Adrenal gland (tissue), 9 donors: ENCODE measurements at regions not wholly inside any gene's neighbourhood (a gene's known extent, or its start where the extent isn't known, plus 50 kb on each side); places are given as distances from the start of the nearest gene placed in this dataset.

Experiments
- DNase-seq, 7 donors: peaks; one replicate each; pipeline ENCODE4 v3.0.0-alpha.2; 2019 to 2020
- H3K27ac ChIP-seq, 5 donors: fragments of 200-600 bp; sonication (generic) in 4 of 5; 1 replicate in 3 of 5; 2 replicates in 2 of 5; pipeline versions ENCODE4 v1.5.1 to v1.8.0; 2016 to 2020; ENCODE audit warnings: mild to moderate bottlenecking in 1 of 5
- H3K27me3 ChIP-seq: fragments of 200-600 bp; 2 replicates; pipeline ENCODE4 v1.8.0; 2021
- H3K36me3 ChIP-seq, 2 donors: fragments of 200-600 bp; replicated peaks in 1 of 2; 1 replicate in 1 of 2; 2 replicates in 1 of 2; pipeline versions ENCODE4 v1.5.1 to v1.8.0; 2018 to 2022
- H3K4me1 ChIP-seq, 2 donors: fragments of 200-600 bp; replicated peaks in 1 of 2; 1 replicate in 1 of 2; 2 replicates in 1 of 2; pipeline versions ENCODE4 v1.5.1 to v1.8.0; 2018 to 2021
- H3K4me3 ChIP-seq, 4 donors: fragments of 200-600 bp; sonication (generic) in 3 of 4; one replicate each; pipeline ENCODE4 v1.5.1; 2016 to 2018
- H3K9me3 ChIP-seq, 3 donors: fragments of 200-600 bp; sonication (generic) in 1 of 3; replicated peaks in 1 of 3; 1 replicate in 2 of 3; 2 replicates in 1 of 3; pipeline versions ENCODE4 v1.5.1 to v1.8.0; 2016 to 2021
- CTCF ChIP-seq, 6 experiments: fragments of 450-650 bp in 4 of 6; fragments of 200-600 bp in 2 of 6; sonication (generic) in 1 of 6; IDR thresholded peaks; 1 replicate in 5 of 6; 2 replicates in 1 of 6; pipeline versions ENCODE4 v1.5.1 to v1.8.0; 2016 to 2021; ENCODE audit warnings: antibody characterized with exemption in 6 of 6, mild to moderate bottlenecking in 2 of 6, moderate library complexity in 1 of 6
- POLR2A ChIP-seq, 2 donors: fragments of 450-650 bp; IDR thresholded peaks; one replicate each; pipeline ENCODE4 v1.6.1; 2017; ENCODE audit warnings: antibody characterized with exemption in 2 of 2, mild to moderate bottlenecking in 2 of 2, moderate library complexity in 1 of 2
- WGBS, 4 donors: extraction: QIAGEN DNeasy Blood & Tissue Kit in 2 of 4; methylation state at CpG; one replicate each; pipeline versions ENCODE4 v1.1.5 to v1.1.7; 2013 to 2017; 5-methylcytosine and 5-hydroxymethylcytosine counted together
- intact Hi-C, 2 donors: fragments of 100-400 bp; cut with DNase I; formaldehyde crosslinking; loops; one replicate each; pipeline versions ENCODE4 v1.14.1 to v1.15.0; 2022 to 2023
- donor health status: healthy with polysubstance abuse.
- donor health status: Bipolar disorder and iron deficiency.
- donor health status: DM: yes; HTN: yes; CAD: no.
- donor health status: DM: no; HTN: no; CAD: no.
- donor health status: DM: no; HTN: no; CAD: no.

GRCh38 chr4:160631044-160631443, 1528.2 kb downstream of the RAPGEF2 start:
- H3K4me3 ChIP-seq, result no peak overlapping the region
- no peak overlapping the region for H3K27ac ChIP-seq
- no peaks in the 10 kb centered on the region for H3K27me3 ChIP-seq
- H3K36me3 ChIP-seq, result no peaks in the 10 kb centered on the region
- H3K9me3 ChIP-seq, result peaks cover 0 to 9% (median 0%) of the 10 kb centered on the region in 3 donors
- 70 to 88% (median 81%) methylated on average over 1 of the region's 1 CpG for WGBS, 4 donors
- TF ChIP-seq POLR2A (IDR thresholded peaks at IDR 0.05) (no peak), CTCF (IDR thresholded peaks at IDR 0.05) (no peak)
- intact Hi-C loops, result no loop called here
- H3K4me1 ChIP-seq, result no peaks in the 10 kb centered on the region
- DNase-seq, result no peak

GRCh38 chr4:160652790-160653189, 1511.0 kb downstream of the FSTL5 start:
- TF ChIP-seq CTCF (IDR thresholded peaks at IDR 0.05) (no peak), POLR2A (IDR thresholded peaks at IDR 0.05) (no peak)
- no peak for DNase-seq
- Histone ChIP-seq H3K4me3 (no peak overlapping the region), H3K27me3 (no peaks in the 10 kb centered on the region), H3K36me3 (no peaks in the 10 kb centered on the region), H3K9me3 (no peaks in the 10 kb centered on the region), H3K27ac (no peak overlapping the region), H3K4me1 (no peaks in the 10 kb centered on the region)
- intact Hi-C loops, result no loop called here
- 76 to 80% (median 78%) methylated on average over 3 of the region's 3 CpGs for WGBS, 4 donors

DNA sequence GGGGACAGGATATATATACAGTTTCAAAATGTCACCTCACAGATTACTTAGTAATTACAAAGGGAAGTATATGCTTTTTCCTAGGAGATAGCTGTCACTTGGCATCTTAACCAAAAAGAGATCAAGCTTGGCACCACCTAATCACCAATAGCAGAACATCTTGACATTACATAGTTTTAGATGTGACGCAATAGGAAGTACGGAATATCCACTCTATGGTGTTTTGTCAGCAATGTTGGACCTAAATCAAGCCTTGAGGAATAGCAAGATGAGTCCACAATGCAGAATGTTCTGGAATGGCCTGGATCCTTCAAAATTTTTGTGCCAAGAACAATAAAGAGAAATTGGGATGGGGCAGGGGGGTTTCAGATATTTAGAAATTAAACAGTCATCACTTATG, 1488.2 kb downstream of the FSTL5 start:
- no peak overlapping the region for H3K27ac ChIP-seq
- no peaks in the 10 kb centered on the region for H3K27me3 ChIP-seq
- TF ChIP-seq CTCF (IDR thresholded peaks at IDR 0.05) (no peak), POLR2A (IDR thresholded peaks at IDR 0.05) (no peak)
- no peak overlapping the region for H3K4me3 ChIP-seq
- 83 to 94% (median 90%) methylated on average over 2 of the region's 2 CpGs for WGBS, 4 donors
- H3K9me3 ChIP-seq, result no peaks in the 10 kb centered on the region
- H3K4me1 ChIP-seq, result no peaks in the 10 kb centered on the region
- no peaks in the 10 kb centered on the region for H3K36me3 ChIP-seq
- intact Hi-C loops, result no loop called here
- DNase-seq, result no peak

- DNase-seq, result no peak
- intact Hi-C loops, result no loop called here
- TF ChIP-seq CTCF (IDR thresholded peaks at IDR 0.05), result no peak
- TF ChIP-seq POLR2A (IDR thresholded peaks at IDR 0.05), result no peak
Observed at GRCh38 chr4:160685729-160686128, 1478.1 kb downstream of the FSTL5 start.

More at GRCh38 chr4:160685729-160686128, 1478.1 kb downstream of the FSTL5 start:
- Histone ChIP-seq H3K4me3 (no peak overlapping the region), H3K9me3 (peaks cover 0 to 6% (median 0%) of the 10 kb centered on the region in 3 donors), H3K4me1 (no peaks in the 10 kb centered on the region), H3K36me3 (no peaks in the 10 kb centered on the region), H3K27me3 (no peaks in the 10 kb centered on the region), H3K27ac (no peak overlapping the region)
